ENCODE measurements at regions not wholly inside any gene's neighbourhood (a gene's known extent, or its start where the extent isn't known, plus 50 kb on each side); places are given as distances from the start of the nearest gene placed in this dataset.

DNA sequence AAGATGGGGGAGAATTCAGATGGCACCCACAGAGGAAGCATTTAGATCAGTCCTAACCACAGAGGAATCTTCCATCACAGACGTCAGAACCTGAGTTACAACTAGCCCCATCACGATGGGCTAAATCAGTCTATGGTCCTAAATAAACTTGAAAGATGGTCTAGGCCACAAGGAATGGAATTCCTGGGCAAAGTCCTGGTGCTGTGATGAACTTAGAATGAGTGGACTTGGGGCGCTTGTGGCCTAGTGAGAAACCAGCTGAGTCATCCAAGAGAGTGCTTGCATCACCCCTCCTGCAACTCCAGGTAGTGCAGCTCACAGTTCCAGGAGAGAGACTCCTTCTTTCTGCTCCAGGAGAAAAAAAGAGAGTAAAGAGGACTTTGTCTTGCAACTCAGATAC is 722.9 kb upstream of the RGMB start:
- TF ChIP-seq, protein P1, sequence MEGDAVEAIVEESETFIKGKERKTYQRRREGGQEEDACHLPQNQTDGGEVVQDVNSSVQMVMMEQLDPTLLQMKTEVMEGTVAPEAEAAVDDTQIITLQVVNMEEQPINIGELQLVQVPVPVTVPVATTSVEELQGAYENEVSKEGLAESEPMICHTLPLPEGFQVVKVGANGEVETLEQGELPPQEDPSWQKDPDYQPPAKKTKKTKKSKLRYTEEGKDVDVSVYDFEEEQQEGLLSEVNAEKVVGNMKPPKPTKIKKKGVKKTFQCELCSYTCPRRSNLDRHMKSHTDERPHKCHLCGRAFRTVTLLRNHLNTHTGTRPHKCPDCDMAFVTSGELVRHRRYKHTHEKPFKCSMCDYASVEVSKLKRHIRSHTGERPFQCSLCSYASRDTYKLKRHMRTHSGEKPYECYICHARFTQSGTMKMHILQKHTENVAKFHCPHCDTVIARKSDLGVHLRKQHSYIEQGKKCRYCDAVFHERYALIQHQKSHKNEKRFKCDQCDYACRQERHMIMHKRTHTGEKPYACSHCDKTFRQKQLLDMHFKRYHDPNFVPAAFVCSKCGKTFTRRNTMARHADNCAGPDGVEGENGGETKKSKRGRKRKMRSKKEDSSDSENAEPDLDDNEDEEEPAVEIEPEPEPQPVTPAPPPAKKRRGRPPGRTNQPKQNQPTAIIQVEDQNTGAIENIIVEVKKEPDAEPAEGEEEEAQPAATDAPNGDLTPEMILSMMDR (IDR thresholded peaks at IDR 0.05), result no peak
- no peaks in the 10 kb centered on the region for H3K9me3 ChIP-seq
- 81 to 93% (median 91%) methylated on average over 3 of the region's 3 CpGs for WGBS, 3 donors
- H3K4me3 ChIP-seq, result no peak overlapping the region
- intact Hi-C loops (cut with DNase I), result no loop called here
- ATAC-seq (no peak), DNase-seq (no peak)
- H3K4me1 ChIP-seq, result no peaks in the 10 kb centered on the region
- no peaks in the 10 kb centered on the region for H3K36me3 ChIP-seq (ENCODE audit: insufficient read depth in 1 of 2, low read depth in 1 of 2)
- H3K27ac ChIP-seq, result no peak overlapping the region
- H3K27me3 ChIP-seq (ENCODE audit: insufficient read depth in 3 of 3, low read length in 2 of 3), result no peaks in the 10 kb centered on the region

DNA sequence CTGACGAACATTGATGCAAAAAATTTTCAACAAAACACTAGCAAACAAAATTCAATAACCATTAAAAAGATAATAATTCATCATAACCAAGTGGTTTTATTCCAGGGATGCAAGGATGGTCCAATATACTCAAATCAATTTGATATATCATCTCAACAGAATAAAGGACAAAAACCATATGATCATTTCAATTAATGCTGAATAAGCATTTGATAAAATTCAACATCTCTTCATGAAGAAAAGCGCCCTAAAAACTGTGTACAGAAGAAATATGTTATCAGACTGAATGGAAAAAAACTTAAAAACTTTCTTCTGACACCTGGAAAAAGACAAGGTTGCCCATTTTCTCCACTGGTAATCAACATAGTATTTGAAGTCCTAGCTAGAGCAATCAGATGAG is 720.3 kb upstream of the RGMB start:
- 72 to 81% (median 78%) methylated on average over 2 of the region's 2 CpGs for WGBS, 3 donors
- H3K9me3 ChIP-seq, result no peaks in the 10 kb centered on the region
- no peak overlapping the region for H3K27ac ChIP-seq
- H3K27me3 ChIP-seq (ENCODE audit: insufficient read depth in 3 of 3, low read length in 2 of 3), result no peaks in the 10 kb centered on the region
- TF ChIP-seq, protein P1 (IDR thresholded peaks at IDR 0.05), result no peak
- intact Hi-C loops (cut with DNase I), result no loop called here
- no peaks in the 10 kb centered on the region for H3K36me3 ChIP-seq (ENCODE audit: insufficient read depth in 1 of 2, low read depth in 1 of 2)
- H3K4me3 ChIP-seq, result no peak overlapping the region
- H3K4me1 ChIP-seq, result no peaks in the 10 kb centered on the region
- no peak for ATAC-seq
- no peak for DNase-seq

DNA sequence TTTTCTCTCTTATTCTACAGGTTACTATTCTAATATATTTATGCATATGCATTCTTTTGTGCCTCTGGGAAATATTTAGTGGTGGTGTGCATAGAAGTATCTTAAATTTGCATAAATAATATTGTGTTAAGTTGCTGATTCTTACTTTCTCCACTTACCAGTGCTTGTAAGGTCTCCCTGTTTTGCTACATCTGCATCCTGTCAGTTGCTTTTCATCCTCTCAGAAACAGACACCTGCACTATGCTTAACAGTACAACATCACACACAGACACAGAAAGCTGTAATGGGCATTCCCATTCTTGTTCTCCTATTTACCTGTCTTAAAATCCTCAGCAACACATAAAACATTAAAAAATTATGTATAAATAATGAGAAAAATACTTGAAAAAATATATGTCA is 713.3 kb upstream of the RGMB start:
- intact Hi-C loops (cut with DNase I), result no loop called here
- Histone ChIP-seq H3K4me3 (no peak overlapping the region), H3K4me1 (no peaks in the 10 kb centered on the region), H3K27me3 (ENCODE audit: insufficient read depth in 3 of 3, low read length in 2 of 3) (no peaks in the 10 kb centered on the region), H3K36me3 (ENCODE audit: insufficient read depth in 1 of 2, low read depth in 1 of 2) (no peaks in the 10 kb centered on the region), H3K9me3 (no peaks in the 10 kb centered on the region), H3K27ac (no peak overlapping the region)
- TF ChIP-seq, protein P1 (IDR thresholded peaks at IDR 0.05), result no peak
- DNase-seq (no peak), ATAC-seq (no peak)

DNA sequence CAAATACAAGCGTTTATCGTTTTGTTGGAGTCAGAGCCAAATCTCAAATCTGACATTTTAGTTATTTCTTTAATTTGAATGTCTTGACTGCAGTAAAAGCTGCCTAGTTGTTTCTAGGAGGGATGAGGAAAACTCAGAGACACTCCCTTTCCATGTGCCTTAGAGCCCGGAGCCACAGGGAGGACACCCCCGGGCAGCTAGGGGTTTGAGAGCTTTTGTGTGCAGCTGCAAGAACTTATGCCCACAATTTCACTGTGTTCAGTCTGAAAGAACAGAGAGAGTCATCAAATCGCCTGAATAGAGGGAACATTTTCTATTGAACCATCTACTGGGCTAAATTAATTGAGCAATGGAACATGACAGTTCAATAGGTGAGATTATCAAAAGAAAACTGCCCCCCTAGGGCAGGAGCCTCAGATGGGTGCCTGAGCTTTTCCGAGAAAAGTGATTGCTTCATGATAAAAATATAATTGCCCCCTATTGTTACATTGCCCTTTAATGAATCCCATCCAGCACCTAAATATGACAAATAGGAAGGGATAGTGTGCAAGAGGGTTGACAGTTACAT is 709.3 kb upstream of the RGMB start:
- 83 to 85% (median 84%) methylated on average over 6 of the region's 6 CpGs for WGBS, 3 donors
- Histone ChIP-seq H3K36me3 (ENCODE audit: insufficient read depth in 1 of 2, low read depth in 1 of 2) (no peaks in the 10 kb centered on the region), H3K27me3 (ENCODE audit: insufficient read depth in 3 of 3, low read length in 2 of 3) (no peaks in the 10 kb centered on the region), H3K4me3 (no peak overlapping the region), H3K4me1 (no peaks in the 10 kb centered on the region), H3K9me3 (no peaks in the 10 kb centered on the region), H3K27ac (no peak overlapping the region)
- TF ChIP-seq, protein P1 (IDR thresholded peaks at IDR 0.05), result no peak
- DNase-seq (no peak), ATAC-seq (no peak)
- intact Hi-C loops (cut with DNase I), result no loop called here

DNA sequence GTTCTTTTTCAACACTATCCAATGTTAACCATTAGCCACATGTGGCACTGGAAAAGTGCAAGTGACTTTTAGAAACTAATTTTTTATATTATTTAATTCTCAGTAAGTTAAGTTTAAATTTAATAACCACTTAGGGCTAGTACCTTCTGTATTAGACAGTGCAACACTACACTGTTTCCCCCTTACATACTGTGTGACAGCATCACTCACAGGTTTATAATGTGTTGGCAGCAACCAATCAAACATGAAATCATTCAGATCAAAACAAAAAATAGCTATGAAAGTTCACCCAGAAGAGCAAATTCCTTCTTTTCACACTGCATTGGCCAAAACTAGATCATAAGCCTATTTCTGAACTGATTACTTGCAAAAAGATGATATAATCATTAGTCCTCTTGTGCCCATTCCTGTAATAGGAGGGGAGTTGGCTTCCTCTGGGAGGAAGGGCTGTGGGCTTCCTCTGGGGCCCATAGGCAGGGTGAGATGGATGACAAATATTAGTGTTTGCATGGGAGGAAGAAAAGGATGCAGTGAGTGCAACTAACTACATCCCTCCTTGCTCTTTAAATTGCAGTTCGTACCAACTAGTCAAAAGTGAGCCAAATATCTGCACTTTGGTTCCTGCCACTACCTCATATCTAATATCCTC is 708.1 kb upstream of the RGMB start:
- no peak overlapping the region for H3K4me3 ChIP-seq
- WGBS, 3 donors, result 19 to 42% (median 27%) methylated on average over 1 of the region's 1 CpG
- H3K4me1 ChIP-seq, result no peaks in the 10 kb centered on the region
- no peak overlapping the region for H3K27ac ChIP-seq
- TF ChIP-seq, protein P1 (IDR thresholded peaks at IDR 0.05), result no peak
- H3K36me3 ChIP-seq (ENCODE audit: insufficient read depth in 1 of 2, low read depth in 1 of 2), result no peaks in the 10 kb centered on the region
- H3K27me3 ChIP-seq (ENCODE audit: insufficient read depth in 3 of 3, low read length in 2 of 3), result no peaks in the 10 kb centered on the region
- ATAC-seq (no peak), DNase-seq (no peak)
- intact Hi-C loops (cut with DNase I), result no loop called here
- no peaks in the 10 kb centered on the region for H3K9me3 ChIP-seq
